ENCODE measurements at regions not wholly inside any gene's neighbourhood (a gene's known extent, or its start where the extent isn't known, plus 50 kb on each side); places are given as distances from the start of the nearest gene placed in this dataset.

DNA sequence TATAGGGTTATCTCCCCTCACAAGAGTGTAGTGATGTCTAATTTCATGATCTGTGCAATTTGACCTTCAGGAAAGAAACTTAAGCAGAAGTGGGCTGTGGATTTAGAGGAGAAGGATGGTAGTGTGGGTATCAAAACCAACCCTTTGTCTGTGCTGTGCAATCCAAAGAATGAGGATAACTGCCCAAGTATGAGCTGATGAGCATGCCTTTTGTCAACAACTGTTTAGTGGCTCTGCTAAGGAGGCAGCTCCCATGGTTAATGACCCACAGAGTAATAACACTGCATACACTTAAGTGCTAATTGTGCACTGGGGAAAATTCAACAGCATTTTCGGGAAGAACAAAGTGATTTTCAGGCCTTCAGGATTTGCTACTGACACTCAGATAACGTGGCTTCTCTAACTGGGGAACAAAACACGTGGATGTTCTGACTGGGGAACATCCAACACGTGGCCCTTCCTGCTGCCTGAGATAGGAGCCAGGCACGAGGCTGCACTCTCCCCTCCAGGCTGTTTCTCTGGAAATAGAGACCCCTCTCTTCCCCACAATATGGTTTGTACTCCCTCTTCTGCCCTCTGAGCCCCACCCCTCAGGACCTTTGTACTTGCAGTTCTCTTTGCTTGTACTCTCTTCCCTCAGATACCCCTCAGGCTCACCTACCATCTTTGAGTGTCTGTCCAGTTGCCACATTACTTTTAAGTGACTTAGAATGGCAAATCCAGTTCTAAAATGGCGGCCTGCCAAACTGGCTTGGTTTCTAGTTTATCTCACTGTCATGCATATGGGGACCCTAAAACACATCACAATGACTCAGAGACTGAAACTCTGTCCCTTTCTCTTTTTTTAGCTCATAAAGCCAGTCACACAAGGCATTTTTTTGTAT lies 234.9 kb upstream of the POU2AF2 start:
- H3K27ac Mint-ChIP-seq: no peak overlapping the region
- no peaks in the 10 kb centered on the region for H3K9me3 Mint-ChIP-seq
- TF ChIP-seq, protein P1, sequence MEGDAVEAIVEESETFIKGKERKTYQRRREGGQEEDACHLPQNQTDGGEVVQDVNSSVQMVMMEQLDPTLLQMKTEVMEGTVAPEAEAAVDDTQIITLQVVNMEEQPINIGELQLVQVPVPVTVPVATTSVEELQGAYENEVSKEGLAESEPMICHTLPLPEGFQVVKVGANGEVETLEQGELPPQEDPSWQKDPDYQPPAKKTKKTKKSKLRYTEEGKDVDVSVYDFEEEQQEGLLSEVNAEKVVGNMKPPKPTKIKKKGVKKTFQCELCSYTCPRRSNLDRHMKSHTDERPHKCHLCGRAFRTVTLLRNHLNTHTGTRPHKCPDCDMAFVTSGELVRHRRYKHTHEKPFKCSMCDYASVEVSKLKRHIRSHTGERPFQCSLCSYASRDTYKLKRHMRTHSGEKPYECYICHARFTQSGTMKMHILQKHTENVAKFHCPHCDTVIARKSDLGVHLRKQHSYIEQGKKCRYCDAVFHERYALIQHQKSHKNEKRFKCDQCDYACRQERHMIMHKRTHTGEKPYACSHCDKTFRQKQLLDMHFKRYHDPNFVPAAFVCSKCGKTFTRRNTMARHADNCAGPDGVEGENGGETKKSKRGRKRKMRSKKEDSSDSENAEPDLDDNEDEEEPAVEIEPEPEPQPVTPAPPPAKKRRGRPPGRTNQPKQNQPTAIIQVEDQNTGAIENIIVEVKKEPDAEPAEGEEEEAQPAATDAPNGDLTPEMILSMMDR (IDR thresholded peaks at IDR 0.05): no peak
- DNase-seq: no peak
- H3K4me1 Mint-ChIP-seq: no peaks in the 10 kb centered on the region
- H3K4me3 Mint-ChIP-seq: no peak overlapping the region
- H3K36me3 Mint-ChIP-seq (ENCODE audit: low read depth): no peaks in the 10 kb centered on the region
- H3K27me3 Mint-ChIP-seq (ENCODE audit: low read depth, poor library complexity): peaks cover 14% of the 10 kb centered on the region

DNA sequence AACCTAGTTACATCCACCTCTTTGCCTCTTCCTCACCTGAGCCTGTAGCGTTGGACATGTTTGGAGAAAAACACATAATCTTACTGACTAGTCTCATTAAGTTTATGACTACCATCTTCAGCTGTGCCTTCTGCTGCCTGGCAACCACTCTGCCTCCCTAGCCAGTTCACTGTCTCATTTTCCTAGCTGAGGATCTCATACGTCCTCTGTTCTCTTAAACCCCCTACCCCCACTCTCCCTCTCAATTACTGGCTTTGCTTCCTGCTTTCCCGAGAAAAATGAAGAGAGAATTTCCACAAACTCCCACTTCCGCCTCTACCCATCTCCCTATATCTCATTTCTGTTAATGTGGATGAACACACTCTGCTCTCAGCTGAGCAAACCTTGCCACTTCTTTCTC lies 239.3 kb upstream of the POU2AF2 start:
- no peak for DNase-seq
- Mint-ChIP-seq H3K4me1 (no peaks in the 10 kb centered on the region), H3K4me3 (no peak overlapping the region), H3K27ac (no peak overlapping the region), H3K36me3 (ENCODE audit: low read depth) (no peaks in the 10 kb centered on the region), H3K9me3 (no peaks in the 10 kb centered on the region), H3K27me3 (ENCODE audit: low read depth, poor library complexity) (peaks cover 9% of the 10 kb centered on the region)
- TF ChIP-seq, protein P1 (IDR thresholded peaks at IDR 0.05): no peak

DNA sequence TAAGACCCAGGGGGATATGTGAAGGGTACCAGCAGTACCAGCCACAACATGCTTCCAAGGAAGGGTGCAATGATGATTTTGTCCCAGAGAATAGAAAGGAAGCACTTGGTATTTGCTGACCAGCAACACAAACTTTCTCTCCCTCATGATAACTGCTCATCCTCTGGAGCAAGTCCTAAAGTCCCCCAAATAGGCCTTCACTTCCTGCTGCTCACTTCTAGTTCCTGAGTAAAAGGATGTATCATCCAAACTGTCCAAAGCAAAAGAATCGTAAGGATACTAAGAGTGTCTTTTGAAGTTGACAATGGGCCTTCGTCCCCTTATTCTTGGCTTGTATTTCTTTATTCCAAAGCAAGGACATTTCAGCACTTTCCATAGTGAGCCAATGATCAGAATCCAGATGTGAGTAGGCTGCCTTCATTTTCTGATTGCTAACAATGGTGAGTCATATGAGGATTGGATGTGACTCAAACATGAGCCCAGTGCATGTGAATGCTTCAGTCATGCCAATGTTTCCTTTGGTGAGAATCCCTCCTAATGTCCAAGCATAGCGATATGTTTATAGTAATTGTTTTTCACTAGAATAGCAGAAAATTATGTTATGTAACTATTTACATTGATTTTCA lies 243.4 kb upstream of the POU2AF2 start:
- H3K27ac Mint-ChIP-seq: no peak overlapping the region
- peaks cover under 1% of the 10 kb centered on the region for H3K27me3 Mint-ChIP-seq (ENCODE audit: low read depth, poor library complexity)
- no peaks in the 10 kb centered on the region for H3K36me3 Mint-ChIP-seq (ENCODE audit: low read depth)
- TF ChIP-seq, protein P1 (IDR thresholded peaks at IDR 0.05): no peak
- no peak overlapping the region for H3K4me3 Mint-ChIP-seq
- DNase-seq: no peak
- H3K4me1 Mint-ChIP-seq: no peaks in the 10 kb centered on the region
- no peaks in the 10 kb centered on the region for H3K9me3 Mint-ChIP-seq

DNA sequence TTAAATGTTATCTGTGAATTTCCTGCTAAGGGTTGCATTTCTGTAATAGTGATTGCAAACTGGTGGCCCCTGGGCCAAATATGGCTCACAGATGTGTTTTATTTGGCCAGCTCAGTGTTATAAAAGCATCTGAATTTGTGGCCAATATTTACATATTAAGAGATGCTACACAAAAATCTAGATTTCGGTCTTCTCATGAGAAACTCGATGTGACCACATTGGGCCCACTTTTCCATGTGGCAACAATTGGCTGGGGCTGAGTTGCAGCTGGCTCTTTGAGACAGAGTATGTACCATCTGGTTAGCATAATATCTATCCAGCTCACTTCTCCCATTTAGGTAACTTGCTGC lies 244.5 kb upstream of the POU2AF2 start:
- TF ChIP-seq, protein P1 (IDR thresholded peaks at IDR 0.05): no peak
- H3K36me3 Mint-ChIP-seq (ENCODE audit: low read depth): no peaks in the 10 kb centered on the region
- H3K27ac Mint-ChIP-seq: no peak overlapping the region
- no peak for DNase-seq
- H3K27me3 Mint-ChIP-seq (ENCODE audit: low read depth, poor library complexity): no peaks in the 10 kb centered on the region
- no peaks in the 10 kb centered on the region for H3K9me3 Mint-ChIP-seq
- no peak overlapping the region for H3K4me3 Mint-ChIP-seq
- no peaks in the 10 kb centered on the region for H3K4me1 Mint-ChIP-seq

DNA sequence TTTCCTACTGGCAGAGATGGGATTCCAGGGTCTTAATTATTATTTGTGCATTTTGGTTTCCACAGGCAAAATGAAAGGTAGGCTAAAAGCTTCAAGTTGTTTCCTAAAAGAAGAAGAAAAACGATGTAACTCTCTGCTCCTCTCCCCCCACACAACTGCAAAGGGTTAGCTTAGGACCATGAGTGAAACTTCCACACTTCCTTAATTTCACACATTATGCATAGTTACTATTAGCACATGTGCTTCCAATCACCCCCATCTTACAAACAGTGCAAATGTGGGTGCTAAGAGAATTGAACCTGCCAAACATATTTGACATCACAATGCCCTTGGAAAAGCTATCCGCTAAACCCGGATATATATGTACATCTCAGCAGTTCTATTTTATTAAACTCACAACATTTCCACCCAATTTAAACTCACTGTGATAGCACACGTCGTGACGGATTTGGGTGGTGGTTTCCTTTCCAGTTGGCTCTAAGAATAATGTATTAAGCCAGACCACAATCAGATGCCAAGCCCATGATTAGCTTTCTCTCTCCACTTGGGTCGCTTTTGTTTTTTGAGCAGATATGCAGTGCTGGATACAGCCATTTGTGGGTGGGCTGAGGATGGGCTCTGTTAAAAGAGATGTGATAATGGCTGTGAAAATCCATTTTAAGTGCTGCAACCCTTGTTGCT lies 245.0 kb upstream of the POU2AF2 start:
- no peaks in the 10 kb centered on the region for H3K9me3 Mint-ChIP-seq
- no peak overlapping the region for H3K27ac Mint-ChIP-seq
- peaks cover 2% of the 10 kb centered on the region for H3K27me3 Mint-ChIP-seq (ENCODE audit: low read depth, poor library complexity)
- no peak for DNase-seq
- no peaks in the 10 kb centered on the region for H3K36me3 Mint-ChIP-seq (ENCODE audit: low read depth)
- H3K4me1 Mint-ChIP-seq: no peaks in the 10 kb centered on the region
- TF ChIP-seq, protein P1 (IDR thresholded peaks at IDR 0.05): no peak
- no peak overlapping the region for H3K4me3 Mint-ChIP-seq
